NCI-H524 (cell line): ENCODE measurements at regions not wholly inside any gene's neighbourhood (a gene's known extent, or its start where the extent isn't known, plus 50 kb on each side); places are given as distances from the start of the nearest gene placed in this dataset.
"Not testable (repeated sequence)": the region's sequence is repeated elsewhere in the genome, so short reads cannot be mapped to it uniquely, and the experiment has no call there.

Source experiments
- DNase-seq, 2 experiments: peaks; one replicate each; lab custom pipeline; 2025; lab: John Stamatoyannopoulos, UW

DNA sequence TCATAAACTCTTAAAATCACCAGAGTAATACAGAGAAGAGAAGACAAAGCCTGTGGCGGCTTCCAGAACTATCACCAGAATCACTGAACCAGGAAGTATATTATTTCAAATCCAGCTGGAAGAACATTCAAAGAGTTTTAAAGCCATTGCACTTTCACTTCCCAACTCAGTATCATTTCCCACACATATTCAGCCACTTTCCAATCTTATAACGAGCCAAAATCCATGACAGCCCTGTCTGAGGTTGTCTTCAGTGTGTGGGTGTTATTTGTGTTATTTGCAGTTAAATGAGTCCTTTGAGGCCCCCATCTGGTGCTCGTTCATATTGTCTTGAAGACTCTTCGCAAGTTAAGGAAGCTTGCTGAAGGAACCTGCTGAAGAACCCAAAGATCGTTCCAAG is 559.9 kb downstream of the TSN start:
- no peak for DNase-seq

DNA sequence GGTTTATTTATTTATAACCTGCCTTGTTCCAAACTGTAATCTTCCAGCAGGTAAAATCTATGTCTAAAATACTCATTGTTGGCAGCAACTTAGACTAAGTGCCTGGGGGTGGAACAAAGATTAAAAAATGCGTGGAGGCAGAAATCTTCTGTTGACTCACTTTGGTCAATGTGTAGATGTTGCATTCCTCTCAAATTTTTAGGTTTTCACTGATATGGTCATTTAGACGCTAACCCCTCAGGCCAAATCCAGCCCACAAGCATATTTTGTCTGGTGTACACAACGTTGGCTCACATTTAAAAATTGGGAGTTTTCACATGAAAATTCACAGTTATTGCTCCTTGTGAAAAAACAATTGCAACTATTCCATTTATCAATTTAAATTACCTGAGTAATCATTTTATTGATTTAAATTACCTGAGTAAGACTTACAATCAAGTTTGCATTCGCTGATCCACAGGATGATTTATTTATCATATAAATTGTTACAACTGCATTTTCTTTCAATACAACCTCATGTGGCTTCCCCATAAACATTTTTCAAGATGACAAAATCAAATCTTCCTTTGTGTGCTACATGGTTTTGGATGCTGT is 564.2 kb downstream of the TSN start:
- no peak for DNase-seq

DNA sequence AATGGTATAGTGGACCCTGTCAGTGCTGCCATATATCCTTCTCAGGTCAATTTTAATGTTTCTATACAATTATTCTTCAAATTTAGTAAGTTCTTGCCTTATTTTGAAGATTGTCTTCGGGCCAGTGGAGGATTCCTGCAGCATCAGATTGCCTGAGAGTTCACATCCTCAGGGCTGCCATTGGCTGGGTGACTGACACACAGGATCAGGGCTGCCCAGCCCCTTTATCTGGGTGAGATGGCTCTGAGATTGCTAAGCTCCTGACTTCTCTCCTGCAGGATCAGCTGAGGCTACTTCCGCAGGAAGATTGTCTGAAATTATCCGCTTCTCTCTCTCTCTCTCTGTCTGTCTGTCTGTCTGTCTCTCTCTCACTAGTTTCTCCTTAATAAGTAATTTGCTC is 567.4 kb downstream of the TSN start:
- no peak for DNase-seq

DNA sequence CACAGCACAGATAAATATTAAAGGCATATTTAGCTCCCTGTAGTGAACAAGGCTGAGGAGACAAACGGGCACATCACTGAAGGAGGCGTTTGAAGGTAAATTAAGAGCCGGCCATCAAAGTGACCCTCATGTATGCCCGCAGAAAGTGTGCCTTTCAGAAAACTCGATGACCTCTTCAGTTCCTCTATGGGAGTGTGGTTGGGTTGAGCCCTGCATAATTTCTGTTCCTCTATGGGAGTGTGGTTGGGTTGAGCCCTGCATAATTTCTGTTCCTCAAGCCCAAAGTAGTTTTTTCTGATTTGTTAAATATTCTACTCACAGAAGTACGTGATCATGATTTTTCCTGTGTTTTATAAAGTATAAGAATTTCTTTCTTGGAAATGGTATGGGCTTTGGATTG is 568.5 kb downstream of the TSN start:
- DNase-seq, result no peak

DNA sequence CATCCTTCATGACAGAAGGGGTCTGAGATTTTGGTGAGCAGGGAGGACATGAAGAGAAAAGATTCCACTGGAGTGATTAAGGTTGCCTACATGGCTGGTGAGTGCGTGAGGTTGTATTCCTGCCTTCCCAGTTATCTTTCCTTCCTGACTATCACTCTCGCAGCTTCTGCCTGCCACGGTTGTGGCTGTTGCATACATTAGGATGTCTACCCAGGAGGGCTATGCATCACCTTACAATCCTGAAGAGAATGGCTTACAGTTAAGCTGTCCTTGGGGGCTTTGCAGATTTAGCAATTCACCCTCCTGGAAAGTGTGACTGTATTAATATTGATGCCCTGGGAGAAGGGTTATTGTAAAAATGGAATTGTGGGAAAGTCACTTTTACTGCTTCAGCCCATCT is 571.0 kb downstream of the TSN start:
- DNase-seq, result no peak

DNA sequence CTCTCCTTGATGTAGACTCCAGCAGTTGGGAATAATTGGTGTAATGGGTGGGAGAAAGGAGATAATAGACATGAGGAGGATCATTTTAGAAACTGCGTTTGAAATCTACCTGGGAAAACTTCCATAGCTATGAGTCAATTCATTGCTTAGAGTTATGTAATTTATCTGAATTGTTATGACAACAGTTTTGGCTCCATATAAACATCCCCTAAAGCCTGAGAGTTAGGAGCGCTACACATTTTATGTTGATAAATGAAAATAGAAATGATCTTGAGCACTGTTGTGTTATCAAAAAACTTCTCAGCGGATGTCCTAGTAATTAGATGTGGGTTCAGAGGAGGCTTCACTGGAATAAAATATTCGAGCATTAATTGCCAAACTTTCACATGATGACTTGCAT is 573.4 kb downstream of the TSN start:
- no peak for DNase-seq

DNA sequence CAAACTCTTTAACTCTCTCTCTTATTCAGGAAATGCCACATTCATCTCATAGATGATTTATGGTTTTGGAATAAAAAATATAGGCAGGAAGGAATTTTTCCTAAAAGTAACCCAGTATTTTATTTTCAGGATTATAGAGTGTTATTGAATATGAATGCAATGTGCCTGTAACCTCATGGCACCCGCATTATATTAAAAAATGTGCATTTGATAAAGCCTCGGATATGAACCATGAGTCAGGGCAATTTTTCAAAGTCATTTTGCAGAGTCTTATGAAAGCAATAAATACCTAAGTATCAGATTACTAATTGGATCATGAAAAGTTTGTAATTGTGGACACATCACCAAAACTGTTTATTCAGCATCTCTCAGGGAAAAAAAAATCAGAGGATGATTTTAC is 573.8 kb downstream of the TSN start:
- DNase-seq, result no peak

DNA sequence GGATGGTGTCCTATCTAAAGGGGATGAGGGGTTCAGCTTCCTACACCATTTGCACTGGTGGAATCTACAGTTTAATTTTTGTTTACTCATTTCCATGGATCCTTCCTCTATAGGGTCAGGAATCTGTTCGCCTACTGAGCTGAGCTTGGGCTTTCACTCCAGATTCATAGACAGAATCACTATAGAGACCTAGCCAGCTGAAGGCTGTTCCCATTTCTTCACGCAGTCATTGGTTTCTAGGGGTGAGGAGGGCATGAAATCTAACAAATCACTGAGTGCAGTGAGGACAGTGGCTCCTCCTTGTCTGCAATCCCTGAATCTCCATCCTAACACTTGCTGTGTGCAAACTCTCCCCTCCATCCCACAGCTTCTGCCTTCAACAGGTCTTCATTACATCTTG is 578.5 kb downstream of the TSN start:
- no peak for DNase-seq

DNA sequence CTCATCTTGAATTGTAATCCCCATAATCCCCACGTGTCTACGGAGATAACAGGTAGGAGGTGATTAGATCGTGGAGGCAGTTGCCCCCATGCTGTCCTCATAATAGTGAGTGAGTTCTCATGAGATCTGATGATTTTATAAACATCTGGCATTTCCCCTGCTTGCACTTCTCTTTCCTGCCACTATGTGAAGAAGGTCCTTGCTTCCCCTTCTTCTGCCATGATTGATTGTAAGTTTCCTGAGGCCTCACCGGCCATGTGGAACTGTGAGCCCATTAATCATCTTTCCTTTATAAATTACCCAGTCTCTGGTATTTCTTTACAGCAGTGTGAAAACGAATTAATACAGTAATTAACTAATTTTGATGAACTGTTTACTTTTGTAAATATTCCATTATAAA is 582.5 kb downstream of the TSN start:
- DNase-seq, result no peak

DNA sequence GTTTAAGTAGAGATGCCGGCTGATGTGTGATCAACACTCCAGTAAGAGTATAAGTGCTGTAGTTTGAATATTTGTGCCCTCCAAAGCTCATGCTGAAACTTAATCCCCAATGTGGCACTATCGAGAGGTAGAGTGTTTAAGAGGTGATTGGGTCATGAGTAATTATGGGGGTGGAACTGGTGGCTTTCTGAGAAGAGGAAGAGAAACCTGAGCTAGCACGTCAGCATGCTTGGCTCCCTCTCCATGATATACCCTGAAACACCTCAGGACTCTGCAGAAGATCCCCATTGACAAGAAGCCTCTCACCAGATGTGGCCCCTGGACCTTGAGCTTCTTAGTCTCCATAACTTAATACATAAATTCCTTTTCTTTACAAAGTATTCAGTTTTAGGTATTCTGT is 584.8 kb downstream of the TSN start:
- DNase-seq, result peak in 1 of 2 experiments; percentile 69

DNA sequence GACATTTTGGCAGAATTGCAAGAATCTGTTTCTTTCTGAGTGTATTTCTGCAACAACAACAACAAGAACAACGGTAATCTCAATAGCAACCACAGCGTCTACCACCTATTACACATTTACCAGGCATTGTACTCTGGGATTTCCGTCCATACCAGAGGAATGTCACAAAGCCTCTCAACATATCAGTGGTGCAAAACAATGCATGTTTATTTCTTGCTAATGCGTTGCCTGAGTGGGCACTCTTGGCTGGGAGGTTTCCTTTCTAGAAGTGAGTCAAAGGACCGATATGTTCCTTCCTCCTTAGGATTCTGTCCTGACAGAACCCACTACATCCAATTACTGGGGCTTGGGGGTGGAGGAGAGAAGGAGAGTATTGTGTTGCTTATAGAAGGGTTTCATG is 585.6 kb downstream of the TSN start:
- DNase-seq, result no peak

DNA sequence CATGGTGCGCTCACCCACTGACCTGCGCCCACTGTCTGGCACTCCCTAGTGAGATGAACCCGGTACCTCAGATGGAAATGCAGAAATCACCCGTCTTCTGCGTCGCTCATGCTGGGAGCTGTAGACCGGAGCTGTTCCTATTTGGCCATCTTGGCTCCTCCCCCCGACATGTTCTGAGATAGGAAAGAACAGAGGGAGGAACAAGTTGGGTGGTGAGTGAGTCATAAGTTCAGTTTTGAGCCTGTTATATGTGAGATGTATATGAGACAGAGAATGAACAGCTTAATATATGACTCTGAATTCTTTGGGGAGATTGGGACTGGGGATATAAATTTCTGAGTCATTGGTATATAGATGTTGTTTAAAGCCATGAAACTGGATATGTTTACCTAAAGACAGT is 596.7 kb downstream of the TSN start:
- DNase-seq, result not testable (repeated sequence)

DNA sequence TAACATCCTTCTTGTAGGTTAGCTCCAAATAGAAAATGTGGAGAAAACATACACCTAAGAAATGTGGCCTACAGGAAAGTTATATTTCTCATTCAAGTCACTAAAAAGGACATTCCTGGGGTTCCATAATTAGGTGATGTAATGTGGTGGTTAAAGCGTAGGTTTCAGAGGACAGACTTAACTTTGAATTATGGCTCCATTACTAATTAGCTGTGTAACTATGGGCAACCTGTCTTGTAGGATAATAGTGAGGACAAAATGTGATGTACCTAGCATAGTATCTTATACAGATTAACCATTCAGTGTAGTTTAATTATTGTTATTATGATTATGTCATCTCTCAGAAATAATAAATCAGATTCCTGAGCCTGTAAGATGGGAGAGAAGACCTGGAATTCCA is 602.5 kb downstream of the TSN start:
- DNase-seq, result no peak

DNA sequence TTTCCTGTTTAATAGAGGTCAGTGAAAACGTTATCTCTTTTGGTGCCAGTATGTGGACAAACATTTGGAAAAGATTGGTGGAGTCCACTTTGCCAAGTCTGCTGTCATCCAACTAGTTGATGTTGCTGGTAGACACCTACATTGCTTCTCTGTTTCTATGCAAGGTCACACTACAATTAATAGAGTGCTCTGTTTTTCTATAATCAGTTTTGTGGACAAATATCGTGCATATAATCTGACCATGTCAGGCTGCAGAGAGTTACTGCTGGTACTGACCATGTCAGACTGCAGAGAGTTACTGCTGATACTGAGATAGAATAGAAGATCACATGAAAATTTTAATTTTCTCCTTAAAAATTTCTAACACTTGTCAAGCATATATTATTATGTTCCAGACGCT is 603.3 kb downstream of the TSN start:
- no peak for DNase-seq

DNA sequence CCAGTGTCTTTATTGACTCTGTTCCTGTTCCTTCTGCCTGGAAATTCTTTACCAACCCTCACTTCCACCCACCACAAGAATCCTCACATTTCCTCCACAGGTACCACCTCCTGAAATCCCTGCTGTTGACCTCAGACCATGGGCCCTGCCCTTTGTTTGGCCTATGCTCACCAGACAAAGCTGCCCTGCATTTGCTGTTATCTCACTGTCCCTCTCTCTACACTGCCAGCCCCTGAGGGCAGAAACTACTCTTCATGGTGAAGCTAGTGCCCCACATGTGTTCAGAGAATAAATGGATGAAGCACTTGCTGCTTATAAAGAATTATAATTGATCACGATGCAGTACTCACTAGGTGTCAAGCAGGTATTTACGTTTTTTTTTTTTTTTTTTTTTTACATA is 608.4 kb downstream of the TSN start:
- no peak for DNase-seq

DNA sequence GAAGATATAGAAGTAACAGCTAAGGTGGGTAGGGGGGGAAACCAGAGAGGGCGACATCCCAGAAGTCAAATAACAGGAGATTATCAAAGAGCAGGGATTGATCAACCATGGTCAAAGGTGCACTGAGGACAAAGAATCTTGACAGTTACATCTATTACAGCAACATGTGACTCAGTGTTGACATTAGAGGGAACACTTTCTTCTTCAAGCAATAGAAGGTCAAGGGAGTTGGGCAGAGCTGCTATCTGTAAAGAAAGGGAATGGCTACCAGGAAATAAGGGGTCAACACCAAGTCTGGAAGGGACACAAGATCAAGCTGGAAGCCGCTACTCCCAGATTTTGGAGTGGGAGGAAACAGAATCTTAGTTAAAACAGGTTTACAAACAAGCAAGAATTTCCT is 611.0 kb downstream of the TSN start:
- DNase-seq, result no peak

DNA sequence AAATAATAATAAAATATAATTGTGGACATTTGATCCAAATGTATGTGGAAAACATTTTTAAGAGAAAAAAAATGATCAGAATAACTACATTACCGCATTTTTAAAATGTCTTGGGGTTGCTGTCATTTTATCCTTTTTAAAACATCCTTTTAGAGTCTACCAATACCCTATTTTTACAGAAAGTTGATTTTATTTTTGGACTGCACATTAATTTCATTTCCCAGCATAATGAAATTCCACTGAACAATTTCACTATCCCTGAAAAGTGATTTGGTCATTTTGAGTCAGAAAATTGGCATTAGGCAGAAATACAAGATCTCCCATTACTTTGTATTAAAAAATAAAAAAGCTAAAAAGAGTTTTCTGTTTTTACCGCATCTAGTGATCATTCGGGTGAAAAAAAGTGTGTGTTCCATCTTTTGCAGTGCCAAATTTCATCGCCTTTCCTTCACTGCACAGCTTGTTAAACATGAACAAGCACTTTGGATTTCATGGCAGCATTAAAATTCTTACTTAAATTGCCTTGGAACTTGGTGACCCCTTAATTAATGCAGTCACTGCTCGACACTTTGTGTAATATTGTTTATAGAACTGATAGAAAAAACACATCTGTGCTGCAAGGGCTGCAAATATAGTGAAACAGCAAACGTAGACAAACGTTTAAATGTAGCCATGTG is 611.7 kb downstream of the TSN start:
- DNase-seq, result no peak

DNA sequence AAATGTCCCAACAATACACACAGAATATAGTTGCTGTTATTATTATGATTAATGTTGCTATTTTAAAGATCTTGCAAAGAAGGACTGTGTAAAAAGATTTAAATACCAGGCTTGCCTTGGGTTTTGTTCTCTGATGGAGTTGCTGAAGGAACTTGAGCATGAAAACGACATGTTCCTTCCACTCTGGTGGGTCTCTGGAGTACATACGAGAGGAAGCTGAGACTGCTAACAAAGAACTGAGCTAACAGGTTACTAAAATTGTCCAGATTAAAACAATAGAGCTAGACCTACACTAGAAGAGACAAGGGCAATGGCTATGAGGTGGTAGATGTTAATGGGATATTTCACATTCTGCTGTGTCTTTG is 612.2 kb downstream of the TSN start:
- no peak for DNase-seq

DNA sequence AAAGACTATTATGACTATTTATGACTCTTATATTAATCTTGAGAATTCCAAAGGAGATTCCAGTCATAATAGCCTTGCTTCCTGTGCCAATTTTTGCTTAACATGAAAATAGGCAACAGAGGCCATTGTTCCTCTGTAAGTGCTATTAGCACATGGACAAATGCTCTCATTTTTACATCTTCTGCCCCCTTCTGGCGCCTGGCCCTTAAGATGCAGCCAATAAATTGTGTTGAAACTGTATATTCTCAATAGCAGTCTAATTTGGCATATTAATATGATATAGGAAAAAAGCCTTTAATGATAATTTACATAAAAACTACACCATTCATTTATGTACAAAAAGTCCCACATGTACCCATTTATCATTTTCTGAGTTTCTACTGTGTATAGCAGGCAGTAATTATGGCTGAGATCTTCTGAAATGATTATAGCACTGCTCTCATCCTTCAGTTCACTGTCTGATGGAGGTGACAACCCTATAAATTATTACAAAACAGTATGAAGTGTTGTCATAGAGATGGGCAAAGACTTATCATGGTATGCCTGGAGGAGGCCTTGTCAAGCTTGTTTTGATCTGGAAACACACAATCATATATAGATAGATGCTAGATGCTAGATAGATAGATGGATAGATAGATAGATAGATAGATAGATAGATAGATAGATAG is 613.3 kb downstream of the TSN start:
- peak in 1 of 2 experiments; percentile 7 for DNase-seq

DNA sequence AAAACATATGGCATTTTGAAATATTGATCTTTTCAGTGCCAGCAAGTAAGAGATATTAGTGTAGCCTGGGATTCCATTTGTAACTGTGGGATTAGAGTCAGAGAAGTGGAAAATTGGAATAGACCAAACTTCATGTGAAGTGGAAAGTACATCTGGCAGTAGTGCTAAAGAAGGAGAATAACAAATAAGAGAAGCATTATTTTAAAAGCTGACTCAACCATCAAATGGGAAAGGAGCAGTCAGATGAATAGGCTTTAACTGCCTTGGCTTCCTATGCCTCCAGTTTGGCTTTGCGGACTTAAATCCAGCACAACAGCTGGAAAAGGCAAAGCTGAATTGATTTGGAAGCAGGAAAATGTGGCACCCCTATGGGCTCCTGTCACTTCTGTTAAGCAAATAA is 623.1 kb downstream of the TSN start:
- peak in 1 of 2 experiments; percentile 49 for DNase-seq

DNA sequence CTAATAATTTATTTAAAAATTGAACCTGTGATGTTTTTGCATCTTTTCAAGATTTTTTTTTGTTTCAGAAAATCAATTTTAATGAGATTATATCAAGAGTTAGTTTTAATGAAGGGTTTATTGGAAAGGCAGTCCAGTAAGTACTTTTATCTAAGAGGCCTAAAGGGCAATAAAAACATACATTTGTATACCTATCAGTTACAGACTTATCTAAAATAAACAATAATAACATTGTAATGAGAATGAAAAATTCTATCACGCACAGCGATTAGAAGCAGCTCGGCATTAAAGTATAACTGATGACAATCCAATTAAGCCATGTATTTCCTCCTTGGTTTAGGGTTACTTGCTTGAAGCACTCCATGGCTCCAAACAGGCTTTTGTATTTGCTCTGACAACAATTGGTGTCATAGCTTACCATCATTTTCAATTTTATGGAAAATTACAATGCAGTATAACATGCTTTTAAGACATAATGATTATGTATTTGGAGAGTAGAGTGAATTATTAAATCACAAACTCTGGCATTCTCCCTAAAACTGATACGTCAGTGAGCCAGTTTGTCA is 629.4 kb downstream of the TSN start:
- peak; percentile 1 to 67 for DNase-seq

DNA sequence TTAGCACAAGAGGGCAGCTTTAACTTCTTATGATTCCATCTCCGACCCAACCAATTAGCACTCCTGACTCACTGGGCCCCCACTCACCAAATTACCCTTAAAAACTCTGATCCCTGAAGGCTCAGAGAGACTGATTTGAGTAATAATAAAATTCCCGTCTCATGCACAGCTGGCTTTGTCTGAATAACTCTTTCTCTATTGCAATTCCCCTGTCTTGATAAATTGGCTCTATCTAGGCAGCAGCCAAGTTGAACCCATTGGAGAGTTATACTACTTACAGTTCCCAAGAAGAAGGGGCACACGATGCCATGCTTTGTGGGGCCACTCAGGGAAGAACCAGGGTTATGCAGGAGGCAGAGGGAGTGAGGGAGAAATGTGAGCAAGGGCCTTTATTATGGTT is 632.8 kb downstream of the TSN start:
- no peak for DNase-seq

DNA sequence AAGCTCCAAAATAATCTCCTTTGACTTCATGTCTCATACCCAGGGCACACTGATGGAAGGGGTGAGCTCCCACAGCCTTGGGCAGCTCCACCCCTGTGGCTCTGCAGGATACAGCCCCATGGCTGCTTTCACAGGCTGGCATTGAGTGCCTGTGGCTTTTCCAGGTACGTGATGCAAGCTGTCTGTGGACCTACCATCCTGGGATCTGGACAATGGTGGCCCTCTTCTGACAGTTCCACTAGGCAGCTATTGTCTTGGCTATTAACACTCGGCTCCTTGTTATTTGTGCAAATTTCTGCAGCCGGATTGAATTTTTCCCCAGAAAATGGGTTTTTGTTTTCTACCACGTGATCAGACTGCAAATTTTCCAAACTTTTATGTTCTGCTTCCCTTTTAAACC is 634.2 kb downstream of the TSN start:
- no peak for DNase-seq

DNA sequence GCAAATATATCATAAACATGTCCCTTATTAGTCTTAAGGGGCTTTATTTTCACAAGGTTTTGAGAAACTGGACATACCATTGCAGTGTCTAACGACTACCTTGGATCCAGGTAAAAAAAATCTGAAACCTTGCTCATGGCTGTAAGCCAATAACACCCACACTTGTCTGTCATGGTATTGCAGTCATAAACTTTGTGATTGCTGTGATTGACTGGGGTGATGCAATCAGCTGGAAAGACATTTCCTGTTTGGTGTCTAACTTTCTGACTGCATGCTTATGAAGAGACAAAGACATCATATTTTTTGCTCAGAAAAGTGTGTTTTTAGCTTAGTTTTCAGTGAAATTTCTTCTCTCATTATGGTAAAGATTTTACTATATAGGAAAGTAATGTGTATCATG is 635.0 kb downstream of the TSN start:
- DNase-seq, result no peak
